Kidney epithelial cell (primary cell): ENCODE measurements at regions not wholly inside any gene's neighbourhood (a gene's known extent, or its start where the extent isn't known, plus 50 kb on each side); places are given as distances from the start of the nearest gene placed in this dataset.

Experiments
- DNase-seq: peaks from one replicate; pipeline ENCODE4 v3.0.0-alpha.2; 2010; ENCODE audit warnings: low read depth
- H3K27me3 ChIP-seq: 2 replicates; pipeline ENCODE4 v1.6.0; 2011; ENCODE audit warnings: low read length; ENCODE audit not compliant: control insufficient read depth, insufficient read depth
- H3K36me3 ChIP-seq: 2 replicates; pipeline ENCODE4 v1.5.1; 2011; ENCODE audit warnings: low read length; ENCODE audit not compliant: control insufficient read depth, insufficient read depth
- H3K4me3 ChIP-seq: 2 replicates; pipeline ENCODE4 v1.5.1; 2011; ENCODE audit warnings: low read depth, mild to moderate bottlenecking, control low read depth, low read length
- CTCF ChIP-seq: IDR thresholded peaks from 2 replicates; pipeline ENCODE4 v1.5.1; 2011; ENCODE audit warnings: mild to moderate bottlenecking, moderate library complexity, low read length, control low read depth, inconsistent platforms; ENCODE audit not compliant: insufficient read depth, poor library complexity, severe bottlenecking

- Histone ChIP-seq H3K27me3 (no peaks in the 10 kb centered on the region), H3K36me3 (no peaks in the 10 kb centered on the region), H3K4me3 (no peak overlapping the region)
- no peak for DNase-seq
- peak; percentile 27 for TF ChIP-seq CTCF
Observed at GRCh38 chr9:1434052-1434767, 384.1 kb downstream of the DMRT2 start.

- no peak for DNase-seq
- no peaks in the 10 kb centered on the region for H3K27me3 ChIP-seq
- TF ChIP-seq CTCF, result no peak
- H3K4me3 ChIP-seq, result no peak overlapping the region
- no peaks in the 10 kb centered on the region for H3K36me3 ChIP-seq
Observed at GRCh38 chr9:1434811-1435210, 384.7 kb downstream of the DMRT2 start.

- TF ChIP-seq CTCF, result no peak
- Histone ChIP-seq H3K4me3 (no peak overlapping the region), H3K27me3 (no peaks in the 10 kb centered on the region), H3K36me3 (no peaks in the 10 kb centered on the region)
- no peak for DNase-seq
Observed at GRCh38 chr9:1440256-1440655, 390.1 kb downstream of the DMRT2 start.

- no peak for DNase-seq
- TF ChIP-seq CTCF, result no peak
Observed at GRCh38 chr9:1442105-1442504, 391.9 kb downstream of the DMRT2 start.

GRCh38 chr9:1443450-1443849 is 393.3 kb downstream of the DMRT2 start:
- TF ChIP-seq CTCF, result no peak
- DNase-seq, result no peak
- Histone ChIP-seq H3K36me3 (no peaks in the 10 kb centered on the region), H3K27me3 (no peaks in the 10 kb centered on the region), H3K4me3 (no peak overlapping the region)

More at GRCh38 chr9:1442105-1442504, 391.9 kb downstream of the DMRT2 start:
- no peak overlapping the region for H3K4me3 ChIP-seq
- no peaks in the 10 kb centered on the region for H3K27me3 ChIP-seq
- no peaks in the 10 kb centered on the region for H3K36me3 ChIP-seq

GRCh38 chr9:1446671-1447070 is 396.5 kb downstream of the DMRT2 start:
- no peak overlapping the region for H3K4me3 ChIP-seq
- no peak for TF ChIP-seq CTCF
- no peak for DNase-seq
- H3K27me3 ChIP-seq, result no peaks in the 10 kb centered on the region
- H3K36me3 ChIP-seq, result no peaks in the 10 kb centered on the region
